NB4 (cell line): ENCODE measurements at regions not wholly inside any gene's neighbourhood (a gene's known extent, or its start where the extent isn't known, plus 50 kb on each side); places are given as distances from the start of the nearest gene placed in this dataset.

Source experiments
- CTCF ChIP-seq: IDR thresholded peaks from one replicate; pipeline ENCODE4 v1.5.1; 2012; ENCODE audit warnings: low read depth, low read length
- MAX ChIP-seq: IDR thresholded peaks from 2 replicates; pipeline ENCODE4 v1.6.1; 2011; ENCODE audit warnings: low read depth, low read length
- MYC ChIP-seq: IDR thresholded peaks from 2 replicates; pipeline ENCODE4 v1.6.1; 2011; ENCODE audit warnings: low read depth, low read length

- TF ChIP-seq MAX (no peak), MYC (no peak), CTCF (no peak)
Observed at GRCh38 chr1:4464478-4464877, 189.9 kb upstream of the AJAP1 start.
